Osteoblast (primary cell): ENCODE measurements at regions not wholly inside any gene's neighbourhood (a gene's known extent, or its start where the extent isn't known, plus 50 kb on each side); places are given as distances from the start of the nearest gene placed in this dataset.

Source experiments
- DNase-seq: peaks from one replicate; pipeline ENCODE4 v3.0.0; 2011; ENCODE audit warnings: low spot score, mixed read lengths; ENCODE audit not compliant: insufficient read length; ENCODE audit errors: missing footprints
- H2AFZ ChIP-seq: 2 replicates; pipeline ENCODE4 v1.6.0; 2011; ENCODE audit warnings: mild to moderate bottlenecking, low read length
- H3K27ac ChIP-seq: 2 replicates; pipeline ENCODE4 v1.5.1; 2011; ENCODE audit warnings: mild to moderate bottlenecking, low read depth, low read length, moderate library complexity
- H3K27me3 ChIP-seq: 2 replicates; pipeline ENCODE4 v1.6.0; 2012; ENCODE audit warnings: mild to moderate bottlenecking, control low read depth, inconsistent platforms, low read length, moderate library complexity; ENCODE audit not compliant: insufficient read depth
- H3K36me3 ChIP-seq: 2 replicates; pipeline ENCODE4 v1.5.1; 2011; ENCODE audit warnings: mild to moderate bottlenecking, low read length, control low read depth, moderate library complexity; ENCODE audit not compliant: insufficient read depth
- H3K4me1 ChIP-seq: 2 replicates; pipeline ENCODE4 v1.5.1; 2011; ENCODE audit warnings: mild to moderate bottlenecking, low read length, control low read depth, moderate library complexity; ENCODE audit not compliant: insufficient read depth
- H3K4me2 ChIP-seq: 2 replicates; pipeline ENCODE4 v1.6.0; 2011; ENCODE audit warnings: mild to moderate bottlenecking, low read length; ENCODE audit not compliant: insufficient read depth
- H3K4me3 ChIP-seq: fragments of 200-600 bp; sonication (generic); 3 replicates; pipeline ENCODE4 v1.5.1; 2012; ENCODE audit warnings: mild to moderate bottlenecking, low read length, inconsistent platforms; ENCODE audit not compliant: insufficient read depth
- H3K79me2 ChIP-seq: 2 replicates; pipeline ENCODE4 v1.6.0; 2012; ENCODE audit warnings: mild to moderate bottlenecking, low read length, control low read depth, inconsistent platforms; ENCODE audit not compliant: insufficient read depth
- H3K9me3 ChIP-seq: 2 replicates; pipeline ENCODE4 v1.5.1; 2011; ENCODE audit warnings: low read depth, low read length, control low read depth
- H4K20me1 ChIP-seq: 2 replicates; pipeline ENCODE4 v1.6.0; 2012; ENCODE audit warnings: mild to moderate bottlenecking, low read length, control low read depth; ENCODE audit not compliant: insufficient read depth
- CTCF ChIP-seq: IDR thresholded peaks from 2 replicates; pipeline ENCODE4 v1.5.1; 2011; ENCODE audit warnings: mild to moderate bottlenecking, low read depth, low read length, moderate library complexity; ENCODE audit errors: extremely low read depth

- no peak for DNase-seq
- no peak overlapping the region for H3K4me2 ChIP-seq
- no peaks in the 10 kb centered on the region for H3K79me2 ChIP-seq
- H3K27me3 ChIP-seq = peaks cover 19% of the 10 kb centered on the region
- no peak overlapping the region for H3K4me3 ChIP-seq
- no peaks in the 10 kb centered on the region for H4K20me1 ChIP-seq
- H3K9me3 ChIP-seq = no peaks in the 10 kb centered on the region
- H3K27ac ChIP-seq = no peak overlapping the region
- TF ChIP-seq CTCF = no peak
- H3K4me1 ChIP-seq = no peaks in the 10 kb centered on the region
- H2AFZ ChIP-seq = no peak overlapping the region
- H3K36me3 ChIP-seq = no peaks in the 10 kb centered on the region
Observed at GRCh38 chr19:34084396-34085145, 87.7 kb upstream of the LSM14A start.

- H4K20me1 ChIP-seq = no peaks in the 10 kb centered on the region
- H3K9me3 ChIP-seq = no peaks in the 10 kb centered on the region
- no peaks in the 10 kb centered on the region for H3K36me3 ChIP-seq
- H3K79me2 ChIP-seq = no peaks in the 10 kb centered on the region
- TF ChIP-seq CTCF = no peak
- no peaks in the 10 kb centered on the region for H3K4me1 ChIP-seq
- H3K27me3 ChIP-seq = peaks cover 19% of the 10 kb centered on the region
- H2AFZ ChIP-seq = no peak overlapping the region
- H3K4me2 ChIP-seq = no peak overlapping the region
- H3K4me3 ChIP-seq = no peak overlapping the region
- no peak overlapping the region for H3K27ac ChIP-seq
- DNase-seq = no peak
Observed at GRCh38 chr19:34085336-34085735, 87.0 kb upstream of the LSM14A start.

- Histone ChIP-seq H3K4me3 (no peak overlapping the region), H3K4me1 (no peaks in the 10 kb centered on the region), H2AFZ (no peak overlapping the region), H3K36me3 (no peaks in the 10 kb centered on the region), H3K4me2 (no peak overlapping the region), H3K9me3 (no peaks in the 10 kb centered on the region), H3K27ac (no peak overlapping the region), H3K79me2 (no peaks in the 10 kb centered on the region), H3K27me3 (peaks cover 7% of the 10 kb centered on the region), H4K20me1 (no peaks in the 10 kb centered on the region)
- DNase-seq = no peak
- TF ChIP-seq CTCF = no peak
Observed at GRCh38 chr19:34088292-34088691, 84.0 kb upstream of the LSM14A start.

- H3K4me1 ChIP-seq = no peaks in the 10 kb centered on the region
- no peak overlapping the region for H2AFZ ChIP-seq
- no peaks in the 10 kb centered on the region for H4K20me1 ChIP-seq
- H3K4me2 ChIP-seq = no peak overlapping the region
- H3K9me3 ChIP-seq = no peaks in the 10 kb centered on the region
- no peaks in the 10 kb centered on the region for H3K36me3 ChIP-seq
- TF ChIP-seq CTCF = no peak
- no peaks in the 10 kb centered on the region for H3K27me3 ChIP-seq
- no peak overlapping the region for H3K4me3 ChIP-seq
- no peaks in the 10 kb centered on the region for H3K79me2 ChIP-seq
- no peak for DNase-seq
- no peak overlapping the region for H3K27ac ChIP-seq
Observed at GRCh38 chr19:34089566-34089965, 82.7 kb upstream of the LSM14A start.
